Natural killer cell (primary cell): ENCODE measurements at regions not wholly inside any gene's neighbourhood (a gene's known extent, or its start where the extent isn't known, plus 50 kb on each side); places are given as distances from the start of the nearest gene placed in this dataset.

Experiments
- ATAC-seq, 3 donors: fragments of 150-1000 bp in 2 of 3; fragments of 200-7000 bp in 1 of 3; cut with Tn5 transposase; 1 replicate in 1 of 3; 2 replicates in 2 of 3; pipeline ENCODE4 v1.10.0; 2021; ENCODE audit warnings: mild to moderate bottlenecking in 2 of 3, moderate library complexity in 2 of 3
- DNase-seq, 2 donors: peaks; one replicate each; pipeline versions ENCODE4 v3.0.0 to v3.0.0-alpha.2; 2013 to 2021; ENCODE audit warnings: mixed read lengths in 1 of 2
- H3K27ac ChIP-seq: one replicate; pipeline ENCODE4 v1.5.1; 2013; ENCODE audit warnings: mild to moderate bottlenecking, low read length
- H3K27me3 ChIP-seq: one replicate; pipeline ENCODE4 v1.6.1; 2013; ENCODE audit warnings: low read length; ENCODE audit not compliant: control insufficient read depth, insufficient read depth
- H3K36me3 ChIP-seq: one replicate; pipeline ENCODE4 v1.6.1; 2013; ENCODE audit warnings: low read length; ENCODE audit not compliant: control insufficient read depth, insufficient read depth
- H3K4me1 ChIP-seq: one replicate; pipeline ENCODE4 v1.6.1; 2013; ENCODE audit warnings: low read length; ENCODE audit not compliant: control insufficient read depth, insufficient read depth
- H3K4me3 ChIP-seq: one replicate; pipeline ENCODE4 v1.5.1; 2013; ENCODE audit warnings: low read length
- H3K9me3 ChIP-seq: one replicate; pipeline ENCODE4 v1.6.1; 2013; ENCODE audit warnings: low read length; ENCODE audit not compliant: control insufficient read depth, insufficient read depth
- H3K27ac Mint-ChIP-seq, 2 donors: one replicate each; pipeline ENCODE4 v1.8.0; 2022; ENCODE audit warnings: mild to moderate bottlenecking in 2 of 2, mixed read lengths in 2 of 2, moderate library complexity in 1 of 2
- H3K27me3 Mint-ChIP-seq, 2 donors: one replicate each; pipeline ENCODE4 v1.8.0; 2022; ENCODE audit warnings: low read depth in 2 of 2, mixed read lengths in 2 of 2
- H3K36me3 Mint-ChIP-seq: one replicate; pipeline ENCODE4 v1.8.0; 2022; ENCODE audit warnings: mixed read lengths
- H3K4me1 Mint-ChIP-seq, 2 donors: one replicate each; pipeline ENCODE4 v1.8.0; 2022; ENCODE audit warnings: mixed read lengths in 2 of 2
- H3K4me3 Mint-ChIP-seq: one replicate; pipeline ENCODE4 v1.8.0; 2022; ENCODE audit warnings: mild to moderate bottlenecking, moderate library complexity, mixed read lengths
- H3K9me3 Mint-ChIP-seq, 2 donors: one replicate each; pipeline ENCODE4 v1.8.0; 2022; ENCODE audit warnings: mixed read lengths in 2 of 2
- CTCF ChIP-seq: fragments of 200-600 bp; IDR thresholded peaks from one replicate; pipeline ENCODE4 v1.8.0; 2022; ENCODE audit warnings: antibody characterized with exemption
- WGBS: methylation state at CpG from one replicate; pipeline ENCODE4 v1.1.7; 2013; ENCODE audit warnings: missing lambda C conversion rate; ENCODE audit not compliant: insufficient coverage; 5-methylcytosine and 5-hydroxymethylcytosine counted together
- intact Hi-C: fragments of 100-400 bp; cut with micrococcal nuclease; formaldehyde crosslinking; loops from one replicate; pipeline ENCODE4 v1.14.2; 2022

GRCh38 chr7:70883750-70884439, 248.0 kb upstream of the GALNT17 start:
- no peaks in the 10 kb centered on the region for H3K4me1 Mint-ChIP-seq
- no peak for ATAC-seq
- no peaks in the 10 kb centered on the region for H3K36me3 Mint-ChIP-seq
- WGBS = 74% methylated on average over 5 of the region's 5 CpGs
- H3K4me1 ChIP-seq = no peaks in the 10 kb centered on the region
- H3K9me3 ChIP-seq = peaks cover 4% of the 10 kb centered on the region
- no peak overlapping the region for H3K27ac ChIP-seq
- no peaks in the 10 kb centered on the region for H3K27me3 Mint-ChIP-seq
- no peak overlapping the region for H3K27ac Mint-ChIP-seq
- H3K27me3 ChIP-seq = no peaks in the 10 kb centered on the region
- intact Hi-C loops = no loop called here
- TF ChIP-seq CTCF = no peak
- H3K4me3 Mint-ChIP-seq = no peak overlapping the region
- H3K36me3 ChIP-seq = no peaks in the 10 kb centered on the region
- no peak overlapping the region for H3K4me3 ChIP-seq
- H3K9me3 Mint-ChIP-seq = peaks cover 0 to 6% of the 10 kb centered on the region in 2 donors
- DNase-seq = no peak

GRCh38 chr7:70884440-70884764, 247.5 kb upstream of the GALNT17 start:
- intact Hi-C loops = no loop called here
- no peak overlapping the region for H3K27ac Mint-ChIP-seq
- no peaks in the 10 kb centered on the region for H3K36me3 ChIP-seq
- peaks cover 4% of the 10 kb centered on the region for H3K9me3 ChIP-seq
- H3K4me1 Mint-ChIP-seq = no peaks in the 10 kb centered on the region
- peaks cover 0 to 6% of the 10 kb centered on the region in 2 donors for H3K9me3 Mint-ChIP-seq
- H3K4me3 Mint-ChIP-seq = no peak overlapping the region
- H3K36me3 Mint-ChIP-seq = no peaks in the 10 kb centered on the region
- no peaks in the 10 kb centered on the region for H3K27me3 ChIP-seq
- H3K4me1 ChIP-seq = no peaks in the 10 kb centered on the region
- no peak overlapping the region for H3K4me3 ChIP-seq
- no peak overlapping the region for H3K27ac ChIP-seq
- ATAC-seq (no peak), DNase-seq (no peak)
- no peak for TF ChIP-seq CTCF
- no peaks in the 10 kb centered on the region for H3K27me3 Mint-ChIP-seq

- Histone ChIP-seq H3K4me1 (no peaks in the 10 kb centered on the region), H3K36me3 (no peaks in the 10 kb centered on the region), H3K4me3 (no peak overlapping the region), H3K27ac (no peak overlapping the region), H3K27me3 (no peaks in the 10 kb centered on the region), H3K9me3 (peaks cover 4% of the 10 kb centered on the region)
- Mint-ChIP-seq H3K36me3 (no peaks in the 10 kb centered on the region), H3K4me3 (no peak overlapping the region), H3K27ac (no peak overlapping the region), H3K9me3 (peaks cover 0 to 6% of the 10 kb centered on the region in 2 donors), H3K4me1 (no peaks in the 10 kb centered on the region), H3K27me3 (no peaks in the 10 kb centered on the region)
- 83% methylated on average over 2 of the region's 3 CpGs for WGBS
- intact Hi-C loops = no loop called here
- ATAC-seq (no peak), DNase-seq (no peak)
- no peak for TF ChIP-seq CTCF
Observed at GRCh38 chr7:70884809-70885208, 247.1 kb upstream of the GALNT17 start.

- Mint-ChIP-seq H3K36me3 (no peaks in the 10 kb centered on the region), H3K4me1 (no peaks in the 10 kb centered on the region), H3K4me3 (no peak overlapping the region), H3K9me3 (peaks cover 0 to 4% of the 10 kb centered on the region in 2 donors), H3K27me3 (no peaks in the 10 kb centered on the region), H3K27ac (no peak overlapping the region)
- Histone ChIP-seq H3K9me3 (peaks cover 4% of the 10 kb centered on the region), H3K4me3 (no peak overlapping the region), H3K27ac (no peak overlapping the region), H3K4me1 (no peaks in the 10 kb centered on the region), H3K36me3 (no peaks in the 10 kb centered on the region), H3K27me3 (no peaks in the 10 kb centered on the region)
- ATAC-seq (no peak), DNase-seq (no peak)
- TF ChIP-seq CTCF = no peak
- WGBS = 71% methylated on average over 1 of the region's 1 CpG
- intact Hi-C loops = no loop called here
Observed at GRCh38 chr7:70886547-70886946, 245.4 kb upstream of the GALNT17 start.
